OCI-LY1 (cell line): ENCODE measurements at regions not wholly inside any gene's neighbourhood (a gene's known extent, or its start where the extent isn't known, plus 50 kb on each side); places are given as distances from the start of the nearest gene placed in this dataset.

Experiments
- H2AFZ ChIP-seq: fragments of 200-600 bp; sonication (generic), shearing (Covaris generic); 2 replicates; pipeline ENCODE4 v1.6.0; 2014; ENCODE audit warnings: antibody characterized with exemption, mild to moderate bottlenecking, low read length
- H3F3A ChIP-seq: fragments of 200-600 bp; sonication (generic), shearing (Covaris generic); 2 replicates; pipeline ENCODE4 v1.6.0; 2014; ENCODE audit warnings: mild to moderate bottlenecking, antibody characterized with exemption, low read length, moderate library complexity; ENCODE audit not compliant: insufficient read depth
- H3K27ac ChIP-seq: fragments of 200-600 bp; sonication (generic); 2 replicates; pipeline ENCODE4 v1.5.1; 2014; ENCODE audit warnings: low read length, mixed run types, mild to moderate bottlenecking, low read depth; ENCODE audit not compliant: poor library complexity, severe bottlenecking
- H3K27me3 ChIP-seq: fragments of 200-600 bp; sonication (generic); 2 replicates; pipeline ENCODE4 v1.6.0; 2014; ENCODE audit warnings: antibody characterized with exemption, mild to moderate bottlenecking, low read length, moderate library complexity; ENCODE audit not compliant: insufficient read depth
- H3K36me3 ChIP-seq: fragments of 200-600 bp; sonication (generic); 2 replicates; pipeline ENCODE4 v1.6.1; 2014; ENCODE audit warnings: mild to moderate bottlenecking, antibody characterized with exemption, low read length, moderate library complexity, mixed read lengths; ENCODE audit not compliant: insufficient read depth
- H3K4me1 ChIP-seq: fragments of 200-600 bp; sonication (generic); 2 replicates; pipeline ENCODE4 v1.5.1; 2014; ENCODE audit warnings: mild to moderate bottlenecking, low read length, moderate library complexity; ENCODE audit not compliant: insufficient read depth, severe bottlenecking
- H3K4me2 ChIP-seq: fragments of 200-600 bp; sonication (generic), shearing (Covaris generic); 2 replicates; pipeline ENCODE4 v1.6.1; 2014; ENCODE audit warnings: low read length
- H3K4me3 ChIP-seq: fragments of 200-600 bp; sonication (generic); 2 replicates; pipeline ENCODE4 v1.5.1; 2014; ENCODE audit warnings: low read length, low read depth, mild to moderate bottlenecking, mixed read lengths; ENCODE audit not compliant: poor library complexity, severe bottlenecking
- H3K79me2 ChIP-seq: fragments of 200-600 bp; shearing (Covaris generic); 2 replicates; pipeline ENCODE4 v1.6.1; 2016; ENCODE audit warnings: mixed run types, low read length, mixed read lengths; ENCODE audit not compliant: insufficient read depth
- H3K9ac ChIP-seq: fragments of 200-600 bp; sonication (generic), shearing (Covaris generic); 2 replicates; pipeline ENCODE4 v1.6.1; 2014; ENCODE audit warnings: mild to moderate bottlenecking, low read length, mixed read lengths
- H3K9me2 ChIP-seq: fragments of 200-600 bp; sonication (generic), shearing (Covaris generic); 2 replicates; pipeline ENCODE4 v1.6.1; 2014; ENCODE audit warnings: low read depth, mild to moderate bottlenecking, low read length, mixed read lengths
- H3K9me3 ChIP-seq: fragments of 200-600 bp; shearing (Covaris generic); 2 replicates; pipeline ENCODE4 v1.6.1; 2014; ENCODE audit warnings: low read length, mixed read lengths
- H4K20me1 ChIP-seq: fragments of 200-600 bp; sonication (generic), shearing (Covaris generic); 2 replicates; pipeline ENCODE4 v1.6.0; 2016; ENCODE audit warnings: mild to moderate bottlenecking, low read length; ENCODE audit not compliant: insufficient read depth
- EZH2 ChIP-seq: fragments of 200-600 bp; sonication (generic), shearing (Covaris generic); IDR thresholded peaks from 2 replicates; pipeline ENCODE4 v1.8.0; 2017; ENCODE audit warnings: borderline replicate concordance, mixed run types, mild to moderate bottlenecking, antibody characterized with exemption, low read length, moderate library complexity, mixed read lengths
- TF ChIP-seq, protein P1 (sequence below): fragments of 200-600 bp; sonication (generic), shearing (Covaris generic); IDR thresholded peaks from 2 replicates; pipeline ENCODE4 v1.5.1; 2017; ENCODE audit warnings: mild to moderate bottlenecking, antibody characterized with exemption, low read length, moderate library complexity, mixed read lengths

GRCh38 chr13:90627813-90628212, 719.7 kb upstream of the MIR17HG start:
- TF ChIP-seq EZH2: no peak
- no peaks in the 10 kb centered on the region for H3F3A ChIP-seq
- no peak overlapping the region for H3K9ac ChIP-seq
- no peaks in the 10 kb centered on the region for H3K9me3 ChIP-seq
- no peak overlapping the region for H3K4me2 ChIP-seq
- H3K79me2 ChIP-seq: no peaks in the 10 kb centered on the region
- H4K20me1 ChIP-seq: no peaks in the 10 kb centered on the region
- no peaks in the 10 kb centered on the region for H3K4me1 ChIP-seq
- H3K27me3 ChIP-seq: no peaks in the 10 kb centered on the region
- no peak overlapping the region for H3K27ac ChIP-seq
- H3K9me2 ChIP-seq: no peaks in the 10 kb centered on the region
- no peak overlapping the region for H2AFZ ChIP-seq
- H3K4me3 ChIP-seq: no peak overlapping the region
- H3K36me3 ChIP-seq: no peaks in the 10 kb centered on the region

GRCh38 chr13:90628471-90628870, 719.0 kb upstream of the MIR17HG start:
- no peak overlapping the region for H2AFZ ChIP-seq

DNA sequence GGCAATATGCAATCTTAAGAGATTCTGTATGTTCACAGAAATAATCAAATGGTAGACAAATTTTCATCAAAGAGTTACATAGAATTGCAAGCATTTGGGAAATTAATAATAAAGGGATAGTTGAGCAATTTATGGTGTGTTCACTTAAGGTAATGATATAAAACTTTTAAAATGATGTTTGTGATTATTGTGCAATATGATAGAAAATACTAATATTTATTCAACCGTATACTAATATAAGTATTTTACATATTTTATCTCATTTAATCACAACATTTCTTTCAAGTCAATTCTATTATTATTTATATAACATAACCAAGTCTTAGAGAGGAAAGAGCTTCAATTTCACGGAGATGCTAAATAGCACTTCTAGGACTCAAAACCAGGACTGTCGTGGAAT, 716.8 kb upstream of the MIR17HG start:
- Histone ChIP-seq H3K27ac (no peak overlapping the region), H3F3A (no peaks in the 10 kb centered on the region)

More at GRCh38 chr13:90628471-90628870, 719.0 kb upstream of the MIR17HG start:
- Histone ChIP-seq H3K27ac (no peak overlapping the region), H3K27me3 (no peaks in the 10 kb centered on the region), H3K36me3 (no peaks in the 10 kb centered on the region), H3K9me3 (no peaks in the 10 kb centered on the region), H3K4me1 (no peaks in the 10 kb centered on the region), H3K4me2 (no peak overlapping the region), H3K9me2 (no peaks in the 10 kb centered on the region), H3K9ac (no peak overlapping the region), H4K20me1 (no peaks in the 10 kb centered on the region), H3K79me2 (no peaks in the 10 kb centered on the region), H3K4me3 (no peak overlapping the region), H3F3A (no peaks in the 10 kb centered on the region)
- no peak for TF ChIP-seq EZH2
- TF ChIP-seq, protein P1, sequence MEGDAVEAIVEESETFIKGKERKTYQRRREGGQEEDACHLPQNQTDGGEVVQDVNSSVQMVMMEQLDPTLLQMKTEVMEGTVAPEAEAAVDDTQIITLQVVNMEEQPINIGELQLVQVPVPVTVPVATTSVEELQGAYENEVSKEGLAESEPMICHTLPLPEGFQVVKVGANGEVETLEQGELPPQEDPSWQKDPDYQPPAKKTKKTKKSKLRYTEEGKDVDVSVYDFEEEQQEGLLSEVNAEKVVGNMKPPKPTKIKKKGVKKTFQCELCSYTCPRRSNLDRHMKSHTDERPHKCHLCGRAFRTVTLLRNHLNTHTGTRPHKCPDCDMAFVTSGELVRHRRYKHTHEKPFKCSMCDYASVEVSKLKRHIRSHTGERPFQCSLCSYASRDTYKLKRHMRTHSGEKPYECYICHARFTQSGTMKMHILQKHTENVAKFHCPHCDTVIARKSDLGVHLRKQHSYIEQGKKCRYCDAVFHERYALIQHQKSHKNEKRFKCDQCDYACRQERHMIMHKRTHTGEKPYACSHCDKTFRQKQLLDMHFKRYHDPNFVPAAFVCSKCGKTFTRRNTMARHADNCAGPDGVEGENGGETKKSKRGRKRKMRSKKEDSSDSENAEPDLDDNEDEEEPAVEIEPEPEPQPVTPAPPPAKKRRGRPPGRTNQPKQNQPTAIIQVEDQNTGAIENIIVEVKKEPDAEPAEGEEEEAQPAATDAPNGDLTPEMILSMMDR: no peak

GRCh38 chr13:90632184-90632583, 715.3 kb upstream of the MIR17HG start:
- Histone ChIP-seq H3K9me2 (no peaks in the 10 kb centered on the region), H3K36me3 (no peaks in the 10 kb centered on the region), H3K27me3 (no peaks in the 10 kb centered on the region), H3K27ac (no peak overlapping the region), H3K4me1 (no peaks in the 10 kb centered on the region), H3K4me2 (no peak overlapping the region), H3F3A (no peaks in the 10 kb centered on the region), H3K4me3 (no peak overlapping the region), H3K9me3 (no peaks in the 10 kb centered on the region), H3K9ac (no peak overlapping the region), H4K20me1 (no peaks in the 10 kb centered on the region), H3K79me2 (no peaks in the 10 kb centered on the region), H2AFZ (no peak overlapping the region)
- TF ChIP-seq, protein P1: no peak
- no peak for TF ChIP-seq EZH2

More for the DNA sequence above, 716.8 kb upstream of the MIR17HG start:
- Histone ChIP-seq H3K4me3 (no peak overlapping the region), H2AFZ (no peak overlapping the region), H4K20me1 (no peaks in the 10 kb centered on the region), H3K9me2 (no peaks in the 10 kb centered on the region), H3K4me2 (no peak overlapping the region), H3K9me3 (no peaks in the 10 kb centered on the region), H3K79me2 (no peaks in the 10 kb centered on the region), H3K4me1 (no peaks in the 10 kb centered on the region), H3K27me3 (no peaks in the 10 kb centered on the region), H3K9ac (no peak overlapping the region), H3K36me3 (no peaks in the 10 kb centered on the region)
- TF ChIP-seq EZH2: no peak
- TF ChIP-seq, protein P1: no peak
